T-helper 2 cell treated with Interferon-gamma antibody and Interleukin-4, amounts not matched to agents 100 ng/mL and 5 ng/mL, for 36 hours (primary cell): ENCODE measurements at regions not wholly inside any gene's neighbourhood (a gene's known extent, or its start where the extent isn't known, plus 50 kb on each side); places are given as distances from the start of the nearest gene placed in this dataset.

Experiments
- intact Hi-C: fragments of 100-400 bp; cut with micrococcal nuclease; formaldehyde crosslinking; loops from one replicate; pipeline ENCODE4 v1.15.1; 2023

GRCh38 chr4:177569434-177569833, 127.2 kb upstream of the AGA start:
- intact Hi-C loops = no loop called here

GRCh38 chr4:177573507-177573906, 131.3 kb upstream of the AGA start:
- intact Hi-C loops = no loop called here

GRCh38 chr4:177574446-177574845, 132.2 kb upstream of the AGA start:
- intact Hi-C loops = no loop called here

GRCh38 chr4:177579649-177580048, 137.4 kb upstream of the AGA start:
- intact Hi-C loops = no loop called here

- intact Hi-C loops = no loop called here
Observed at GRCh38 chr4:177582992-177583391, 140.8 kb upstream of the AGA start.

- intact Hi-C loops = no loop called here
Observed at GRCh38 chr4:177587989-177588388, 145.8 kb upstream of the AGA start.

- intact Hi-C loops = no loop called here
Observed at GRCh38 chr4:177595386-177595785, 153.1 kb upstream of the AGA start.

GRCh38 chr4:177596035-177596434, 153.8 kb upstream of the AGA start:
- intact Hi-C loops = no loop called here

GRCh38 chr4:177596991-177597390, 154.8 kb upstream of the AGA start:
- intact Hi-C loops = no loop called here

- intact Hi-C loops = no loop called here
Observed at GRCh38 chr4:177605252-177605651, 163.0 kb upstream of the AGA start.

- intact Hi-C loops = no loop called here
Observed at GRCh38 chr4:177607111-177607573, 164.9 kb upstream of the AGA start.

- intact Hi-C loops = no loop called here
Observed at GRCh38 chr4:177611974-177612664, 169.9 kb upstream of the AGA start.

GRCh38 chr4:177612684-177613083, 170.4 kb upstream of the AGA start:
- intact Hi-C loops = no loop called here

- intact Hi-C loops = no loop called here
Observed at GRCh38 chr4:177632481-177632880, 190.2 kb upstream of the AGA start.

GRCh38 chr4:177638871-177639270, 196.6 kb upstream of the AGA start:
- intact Hi-C loops = no loop called here

- intact Hi-C loops = no loop called here
Observed at GRCh38 chr4:177640864-177641263, 198.6 kb upstream of the AGA start.

GRCh38 chr4:177660223-177660622, 218.0 kb upstream of the AGA start:
- intact Hi-C loops = no loop called here

GRCh38 chr4:177667687-177668086, 225.4 kb upstream of the AGA start:
- intact Hi-C loops = no loop called here

- intact Hi-C loops = no loop called here
Observed at GRCh38 chr4:177671387-177671786, 229.2 kb upstream of the AGA start.

GRCh38 chr4:177671845-177672244, 229.6 kb upstream of the AGA start:
- intact Hi-C loops = no loop called here

- intact Hi-C loops = no loop called here
Observed at GRCh38 chr4:177673985-177674489, 231.8 kb upstream of the AGA start.

- intact Hi-C loops = no loop called here
Observed at GRCh38 chr4:177680308-177680707, 238.1 kb upstream of the AGA start.

- intact Hi-C loops = no loop called here
Observed at GRCh38 chr4:177681902-177682301, 239.7 kb upstream of the AGA start.
